Upper lobe of left lung (tissue), 6 donors: ENCODE measurements at regions not wholly inside any gene's neighbourhood (a gene's known extent, or its start where the extent isn't known, plus 50 kb on each side); places are given as distances from the start of the nearest gene placed in this dataset.
"Not testable (repeated sequence)": the region's sequence is repeated elsewhere in the genome, so short reads cannot be mapped to it uniquely, and the experiment has no call there.

Source experiments
- ATAC-seq, 2 donors: fragments of 200-7000 bp; cut with Tn5 transposase; one replicate each; pipeline ENCODE4 v1.9.1; 2022; ENCODE audit warnings: mild to moderate bottlenecking in 2 of 2, moderate library complexity in 2 of 2; ENCODE audit not compliant: low FRiP score in 2 of 2
- DNase-seq, 2 donors: peaks; one replicate each; pipeline ENCODE4 v3.0.0-alpha.2; 2019 to 2020
- H3K27ac ChIP-seq, 4 donors: fragments of 200-600 bp; sonication (generic); one replicate each; pipeline ENCODE4 v1.5.1; 2016 to 2019
- H3K27me3 ChIP-seq, 4 donors: fragments of 200-600 bp; sonication (generic); one replicate each; pipeline ENCODE4 v1.5.1; 2017 to 2019
- H3K36me3 ChIP-seq, 4 donors: fragments of 200-600 bp; sonication (generic); one replicate each; pipeline ENCODE4 v1.5.1; 2016 to 2019
- H3K4me1 ChIP-seq, 4 donors: fragments of 200-600 bp; sonication (generic); one replicate each; pipeline ENCODE4 v1.5.1; 2018 to 2019
- H3K4me3 ChIP-seq, 4 donors: fragments of 200-600 bp; sonication (generic); one replicate each; pipeline ENCODE4 v1.5.1; 2017 to 2019; ENCODE audit warnings: mild to moderate bottlenecking in 2 of 4, moderate library complexity in 1 of 4
- H3K9me3 ChIP-seq, 4 donors: fragments of 200-600 bp; sonication (generic); one replicate each; pipeline ENCODE4 v1.5.1; 2018 to 2019
- EP300 ChIP-seq, 4 donors: sonication (generic); formaldehyde crosslinking; IDR thresholded peaks; one replicate each; pipeline ENCODE4 v1.5.1; 2017; ENCODE audit warnings: antibody characterized with exemption in 4 of 4, control low read depth in 2 of 4
- POLR2A ChIP-seq, 4 donors: fragments of 450-650 bp; IDR thresholded peaks; one replicate each; pipeline ENCODE4 v1.5.1; 2016 to 2017; ENCODE audit warnings: antibody characterized with exemption in 4 of 4, mild to moderate bottlenecking in 2 of 4
- POLR2AphosphoS5 ChIP-seq, 2 donors: sonication (generic); formaldehyde crosslinking; IDR thresholded peaks; one replicate each; pipeline ENCODE4 v1.5.1; 2017; ENCODE audit warnings: antibody characterized with exemption in 2 of 2
- WGBS, 2 donors: methylation state at CpG; one replicate each; pipeline ENCODE4 v1.1.5; 2017 to 2018; 5-methylcytosine and 5-hydroxymethylcytosine counted together
- TF ChIP-seq, protein P1 (sequence below), 6 experiments: fragments of 450-650 bp in 4 of 6; fragments of 200-600 bp in 2 of 6; sonication (generic) in 2 of 6; IDR thresholded peaks; one replicate each; pipeline ENCODE4 v1.5.1; 2016 to 2019; ENCODE audit warnings: antibody characterized with exemption in 6 of 6
- donor health status: DM: no; HTN: no; CAD: no; lungs with moderate emphysema.
- donor health status: DM: no; HTN: yes; CAD: no; lungs with severe emphysema.

DNA sequence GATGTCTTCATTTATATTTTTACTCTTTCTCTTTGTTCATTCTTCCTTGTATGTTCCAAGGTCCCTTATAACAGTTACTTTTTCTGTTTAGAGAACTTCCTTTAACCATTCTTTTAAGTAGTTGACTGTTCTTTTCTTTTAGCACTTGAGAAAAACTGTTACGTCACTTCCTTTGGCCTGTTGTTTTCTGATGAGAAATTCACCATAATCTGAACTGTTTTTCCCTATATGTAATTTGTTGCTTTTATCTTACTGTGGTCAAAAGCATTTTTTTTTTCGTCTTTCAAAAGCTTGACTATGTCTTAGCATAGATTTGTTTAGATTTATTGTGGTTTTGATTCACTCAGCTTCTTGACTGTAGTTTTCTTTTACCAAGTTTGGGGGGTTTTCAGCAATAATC, 1660.3 kb upstream of the PCDH10 start:
- H3K27me3 ChIP-seq: no peaks in the 10 kb centered on the region

GRCh38 chr4:131496211-131496610, 1652.9 kb upstream of the PCDH10 start:
- 62 to 71% methylated on average over 5 of the region's 5 CpGs for WGBS, 2 donors
- not testable (repeated sequence) for H3K4me1 ChIP-seq, H3K9me3 ChIP-seq, H3K4me3 ChIP-seq, H3K27ac ChIP-seq, H3K36me3 ChIP-seq, ATAC-seq, H3K27me3 ChIP-seq, DNase-seq

More for the DNA sequence above, 1660.3 kb upstream of the PCDH10 start:
- 51 to 74% methylated on average over 2 of the region's 2 CpGs for WGBS, 2 donors
- no peaks in the 10 kb centered on the region for H3K36me3 ChIP-seq
- ATAC-seq (no peak), DNase-seq (no peak)
- H3K4me1 ChIP-seq: no peaks in the 10 kb centered on the region
- H3K4me3 ChIP-seq: no peak overlapping the region
- H3K9me3 ChIP-seq: no peaks in the 10 kb centered on the region
- no peak overlapping the region for H3K27ac ChIP-seq
- TF ChIP-seq POLR2AphosphoS5 (IDR thresholded peaks at IDR 0.05) (no peak), POLR2A (IDR thresholded peaks at IDR 0.05) (no peak), EP300 (IDR thresholded peaks at IDR 0.05) (no peak)
- TF ChIP-seq, protein P1, sequence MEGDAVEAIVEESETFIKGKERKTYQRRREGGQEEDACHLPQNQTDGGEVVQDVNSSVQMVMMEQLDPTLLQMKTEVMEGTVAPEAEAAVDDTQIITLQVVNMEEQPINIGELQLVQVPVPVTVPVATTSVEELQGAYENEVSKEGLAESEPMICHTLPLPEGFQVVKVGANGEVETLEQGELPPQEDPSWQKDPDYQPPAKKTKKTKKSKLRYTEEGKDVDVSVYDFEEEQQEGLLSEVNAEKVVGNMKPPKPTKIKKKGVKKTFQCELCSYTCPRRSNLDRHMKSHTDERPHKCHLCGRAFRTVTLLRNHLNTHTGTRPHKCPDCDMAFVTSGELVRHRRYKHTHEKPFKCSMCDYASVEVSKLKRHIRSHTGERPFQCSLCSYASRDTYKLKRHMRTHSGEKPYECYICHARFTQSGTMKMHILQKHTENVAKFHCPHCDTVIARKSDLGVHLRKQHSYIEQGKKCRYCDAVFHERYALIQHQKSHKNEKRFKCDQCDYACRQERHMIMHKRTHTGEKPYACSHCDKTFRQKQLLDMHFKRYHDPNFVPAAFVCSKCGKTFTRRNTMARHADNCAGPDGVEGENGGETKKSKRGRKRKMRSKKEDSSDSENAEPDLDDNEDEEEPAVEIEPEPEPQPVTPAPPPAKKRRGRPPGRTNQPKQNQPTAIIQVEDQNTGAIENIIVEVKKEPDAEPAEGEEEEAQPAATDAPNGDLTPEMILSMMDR (IDR thresholded peaks at IDR 0.05): no peak

- Histone ChIP-seq H3K27ac (no peak overlapping the region), H3K36me3 (no peaks in the 10 kb centered on the region), H3K9me3 (no peaks in the 10 kb centered on the region), H3K27me3 (no peaks in the 10 kb centered on the region), H3K4me3 (no peak overlapping the region), H3K4me1 (no peaks in the 10 kb centered on the region)
- no peak for DNase-seq
- 58 to 71% methylated on average over 5 to 10 of the region's 10 CpGs for WGBS, 2 donors
- ATAC-seq: peak in 1 of 2 donors; percentile 72
- TF ChIP-seq POLR2AphosphoS5 (IDR thresholded peaks at IDR 0.05): no peak
- TF ChIP-seq EP300 (IDR thresholded peaks at IDR 0.05): no peak
- no peak for TF ChIP-seq POLR2A (IDR thresholded peaks at IDR 0.05)
- TF ChIP-seq, protein P1 (IDR thresholded peaks at IDR 0.05): no peak
Measured at GRCh38 chr4:131499141-131499873, 1649.8 kb upstream of the PCDH10 start.

- Histone ChIP-seq H3K27me3 (no peaks in the 10 kb centered on the region), H3K4me3 (no peak overlapping the region), H3K27ac (no peak overlapping the region), H3K4me1 (no peaks in the 10 kb centered on the region), H3K36me3 (no peaks in the 10 kb centered on the region), H3K9me3 (no peaks in the 10 kb centered on the region)
- WGBS, 2 donors: 42 to 59% methylated on average over 3 of the region's 3 CpGs
- DNase-seq: no peak
- TF ChIP-seq POLR2A (IDR thresholded peaks at IDR 0.05) (no peak), EP300 (IDR thresholded peaks at IDR 0.05) (no peak), POLR2AphosphoS5 (IDR thresholded peaks at IDR 0.05) (no peak)
- TF ChIP-seq, protein P1 (IDR thresholded peaks at IDR 0.05): no peak
- no peak for ATAC-seq
Measured at GRCh38 chr4:131509521-131509920, 1639.6 kb upstream of the PCDH10 start.

DNA sequence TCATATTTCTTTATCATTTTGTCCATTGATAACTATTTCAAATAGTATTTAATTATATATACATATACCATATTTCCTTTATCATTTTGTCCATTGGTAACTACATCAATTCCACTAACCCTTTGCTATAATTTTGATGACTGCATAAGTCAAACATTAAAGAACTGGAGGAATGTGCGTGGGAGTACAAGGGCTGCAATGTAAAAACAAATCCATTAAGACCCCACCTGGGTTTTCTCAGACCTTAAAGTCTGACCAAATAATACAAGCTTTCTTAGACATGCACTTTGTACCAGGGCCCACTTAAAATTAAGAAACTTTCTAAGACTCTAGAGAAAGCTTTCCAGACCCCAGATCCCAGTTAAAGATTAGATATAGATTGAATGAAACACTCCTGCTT, 1622.4 kb upstream of the PCDH10 start:
- Histone ChIP-seq H3K4me1 (no peaks in the 10 kb centered on the region), H3K27ac (no peak overlapping the region), H3K36me3 (no peaks in the 10 kb centered on the region), H3K4me3 (no peak overlapping the region), H3K9me3 (no peaks in the 10 kb centered on the region), H3K27me3 (no peaks in the 10 kb centered on the region)
- DNase-seq (no peak), ATAC-seq (no peak)
- no peak for TF ChIP-seq POLR2AphosphoS5 (IDR thresholded peaks at IDR 0.05)
- TF ChIP-seq POLR2A (IDR thresholded peaks at IDR 0.05): no peak
- TF ChIP-seq, protein P1 (IDR thresholded peaks at IDR 0.05): no peak
- TF ChIP-seq EP300 (IDR thresholded peaks at IDR 0.05): no peak
- 82 to 97% methylated on average over 1 of the region's 1 CpG for WGBS, 2 donors
